IMR-90 (cell line): ENCODE measurements at regions not wholly inside any gene's neighbourhood (a gene's known extent, or its start where the extent isn't known, plus 50 kb on each side); places are given as distances from the start of the nearest gene placed in this dataset.

Source experiments
- CTCF ChIP-seq: conservative IDR thresholded peaks from 2 replicates; pipeline ENCODE4 v1.5.1; 2012; ENCODE audit warnings: mild to moderate bottlenecking, low read depth, low read length, improper control_type of control experiment
- RFX5 ChIP-seq: IDR thresholded peaks from 2 replicates; pipeline ENCODE4 v1.8.0; 2012; ENCODE audit warnings: low read depth, mild to moderate bottlenecking, low read length, moderate library complexity

GRCh38 chr18:38023871-38024270, 458.3 kb upstream of the CELF4 start:
- no peak for TF ChIP-seq CTCF
- TF ChIP-seq RFX5 = no peak
